NB4 (cell line): ENCODE measurements at regions not wholly inside any gene's neighbourhood (a gene's known extent, or its start where the extent isn't known, plus 50 kb on each side); places are given as distances from the start of the nearest gene placed in this dataset.

Source experiments
- DNase-seq: peaks from one replicate; pipeline ENCODE4 v3.0.0; 2010; ENCODE audit warnings: low read depth
- H3K4me3 ChIP-seq: one replicate; pipeline ENCODE4 v1.5.1; 2011; ENCODE audit warnings: mild to moderate bottlenecking, low read depth, low read length, moderate library complexity
- MYC ChIP-seq: IDR thresholded peaks from 2 replicates; pipeline ENCODE4 v1.6.1; 2011; ENCODE audit warnings: low read depth, low read length
- POLR2A ChIP-seq: IDR thresholded peaks from 2 replicates; pipeline ENCODE4 v1.6.1; 2011; ENCODE audit warnings: mild to moderate bottlenecking; ENCODE audit not compliant: insufficient read length; ENCODE audit errors: extremely low read depth
- TF ChIP-seq, protein P1 (sequence below): IDR thresholded peaks from 2 replicates; pipeline ENCODE4 v1.6.1; 2011; ENCODE audit warnings: low read depth, low read length
- TF ChIP-seq, protein P2 (sequence below): IDR thresholded peaks from one replicate; pipeline ENCODE4 v1.5.1; 2012; ENCODE audit warnings: low read depth, low read length

DNA sequence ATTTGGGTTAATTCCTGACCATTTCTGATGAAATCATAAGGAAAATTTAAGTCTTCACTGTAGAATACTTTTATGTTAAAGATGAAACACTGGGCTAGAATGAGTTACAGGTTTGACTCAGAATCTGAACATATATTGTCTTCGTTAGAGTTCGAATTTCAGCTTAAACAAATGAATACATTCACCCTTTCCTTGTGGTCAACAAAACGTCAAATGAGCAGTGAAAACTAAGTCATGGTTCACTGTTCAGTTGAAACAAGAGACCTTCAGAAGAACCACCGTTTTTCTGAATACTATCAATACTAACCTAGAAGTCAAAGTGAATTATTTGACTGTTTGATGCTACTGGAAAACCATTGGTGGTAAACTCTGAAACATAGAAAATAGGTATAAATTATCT, 235.2 kb upstream of the ZWINT start:
- no peak overlapping the region for H3K4me3 ChIP-seq
- TF ChIP-seq POLR2A: no peak
- TF ChIP-seq, protein P1, sequence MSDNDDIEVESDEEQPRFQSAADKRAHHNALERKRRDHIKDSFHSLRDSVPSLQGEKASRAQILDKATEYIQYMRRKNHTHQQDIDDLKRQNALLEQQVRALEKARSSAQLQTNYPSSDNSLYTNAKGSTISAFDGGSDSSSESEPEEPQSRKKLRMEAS: no peak
- TF ChIP-seq, protein P2, sequence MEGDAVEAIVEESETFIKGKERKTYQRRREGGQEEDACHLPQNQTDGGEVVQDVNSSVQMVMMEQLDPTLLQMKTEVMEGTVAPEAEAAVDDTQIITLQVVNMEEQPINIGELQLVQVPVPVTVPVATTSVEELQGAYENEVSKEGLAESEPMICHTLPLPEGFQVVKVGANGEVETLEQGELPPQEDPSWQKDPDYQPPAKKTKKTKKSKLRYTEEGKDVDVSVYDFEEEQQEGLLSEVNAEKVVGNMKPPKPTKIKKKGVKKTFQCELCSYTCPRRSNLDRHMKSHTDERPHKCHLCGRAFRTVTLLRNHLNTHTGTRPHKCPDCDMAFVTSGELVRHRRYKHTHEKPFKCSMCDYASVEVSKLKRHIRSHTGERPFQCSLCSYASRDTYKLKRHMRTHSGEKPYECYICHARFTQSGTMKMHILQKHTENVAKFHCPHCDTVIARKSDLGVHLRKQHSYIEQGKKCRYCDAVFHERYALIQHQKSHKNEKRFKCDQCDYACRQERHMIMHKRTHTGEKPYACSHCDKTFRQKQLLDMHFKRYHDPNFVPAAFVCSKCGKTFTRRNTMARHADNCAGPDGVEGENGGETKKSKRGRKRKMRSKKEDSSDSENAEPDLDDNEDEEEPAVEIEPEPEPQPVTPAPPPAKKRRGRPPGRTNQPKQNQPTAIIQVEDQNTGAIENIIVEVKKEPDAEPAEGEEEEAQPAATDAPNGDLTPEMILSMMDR: no peak
- no peak for TF ChIP-seq MYC
- no peak for DNase-seq

DNA sequence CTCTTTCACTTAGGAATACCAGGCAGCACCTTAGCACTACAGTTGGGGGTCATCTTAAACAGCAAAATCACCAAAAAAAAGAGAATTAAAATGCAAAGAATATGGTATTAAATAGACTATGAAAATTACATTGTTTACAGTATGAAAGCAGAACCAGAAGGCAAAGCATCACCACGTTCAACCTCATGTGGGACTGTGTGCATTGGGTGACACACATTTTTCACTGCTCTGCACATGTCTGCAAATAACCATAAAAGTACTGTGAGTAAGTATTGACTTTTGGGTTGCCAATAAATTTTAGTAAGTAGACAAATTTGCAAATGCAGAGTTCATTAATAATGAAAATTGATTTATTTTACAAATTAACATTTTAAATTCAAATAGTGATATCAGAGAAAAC, 232.1 kb upstream of the ZWINT start:
- no peak overlapping the region for H3K4me3 ChIP-seq
- TF ChIP-seq, protein P1: no peak
- TF ChIP-seq MYC (no peak), POLR2A (no peak)
- TF ChIP-seq, protein P2: no peak
- DNase-seq: no peak

DNA sequence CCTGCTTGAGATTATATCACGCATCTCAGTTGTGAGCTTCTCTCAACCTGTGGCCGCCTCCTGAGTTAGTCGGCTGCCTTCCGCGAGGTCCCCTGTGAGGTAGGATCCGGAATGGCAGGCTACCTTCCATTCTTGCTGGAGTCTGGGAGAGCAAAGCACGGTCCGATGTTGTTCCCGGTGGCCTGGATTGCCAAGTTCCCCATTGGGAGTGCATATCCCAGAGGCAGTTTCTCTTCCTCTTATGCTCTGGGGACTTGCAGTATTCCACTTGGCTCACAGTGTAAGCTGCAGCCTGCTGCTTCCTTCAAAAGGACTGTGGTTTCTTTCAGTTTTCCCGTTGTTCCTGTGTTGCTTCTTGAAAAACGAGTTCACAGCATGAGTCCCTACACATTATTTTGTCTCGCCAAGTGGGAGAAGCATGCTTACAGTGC, 225.4 kb upstream of the ZWINT start:
- TF ChIP-seq, protein P2: no peak
- H3K4me3 ChIP-seq: no peak overlapping the region
- no peak for DNase-seq

DNA sequence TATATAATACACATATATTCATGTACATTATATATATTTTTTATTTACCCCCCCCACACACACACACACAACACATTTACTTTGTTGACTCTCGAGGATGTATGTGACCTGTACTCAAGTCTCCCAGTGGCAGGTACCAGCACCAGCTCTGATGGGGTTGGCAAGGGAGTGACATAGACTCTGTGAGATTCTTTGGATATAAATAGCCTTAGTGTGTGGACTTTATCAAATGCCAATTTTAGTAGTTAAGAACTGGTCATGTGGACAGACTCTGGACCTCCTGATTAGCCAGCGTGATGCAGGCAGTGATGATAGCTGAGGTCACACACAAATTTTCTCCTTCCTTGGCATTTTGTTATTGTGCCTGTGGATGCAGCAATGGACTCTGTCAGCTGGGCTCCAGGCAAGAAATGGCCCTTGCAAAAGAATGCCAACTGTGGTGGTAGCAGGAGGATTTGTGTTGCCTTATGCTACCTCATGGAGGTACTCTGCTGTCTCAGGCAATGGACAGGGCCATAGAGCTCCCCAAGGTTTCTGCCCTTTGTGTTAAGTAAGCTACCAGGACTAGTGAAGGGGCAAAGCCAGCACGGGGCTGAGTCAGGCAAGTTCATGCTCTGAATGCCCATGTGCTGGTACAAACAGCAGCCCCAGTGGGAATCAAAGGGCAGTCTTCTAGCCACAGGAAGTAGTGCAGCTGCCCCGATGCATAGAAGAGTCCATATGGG, 224.6 kb upstream of the ZWINT start:
- TF ChIP-seq POLR2A: no peak
- TF ChIP-seq, protein P1: no peak
- TF ChIP-seq, protein P2: no peak
- no peak for TF ChIP-seq MYC
- no peak overlapping the region for H3K4me3 ChIP-seq
- no peak for DNase-seq

DNA sequence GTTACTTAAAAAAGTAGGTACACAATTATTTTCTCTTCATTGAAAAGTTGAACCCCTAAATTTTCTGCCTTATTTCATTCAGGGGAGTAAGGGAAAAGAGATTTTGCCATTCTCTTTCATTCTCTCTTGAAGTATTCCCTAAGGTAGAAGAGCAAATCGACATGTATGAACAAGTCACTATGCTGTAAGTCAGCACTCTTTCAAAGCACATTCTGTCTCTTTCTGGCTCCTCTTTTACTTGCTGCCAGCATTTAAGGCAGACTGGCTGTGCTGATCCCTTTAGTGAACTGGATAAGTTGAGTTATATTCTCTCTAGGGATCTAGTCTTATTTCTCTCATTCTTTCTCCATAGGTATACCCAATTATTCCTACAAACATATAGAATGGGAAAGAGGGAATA, 222.3 kb upstream of the ZWINT start:
- TF ChIP-seq POLR2A: no peak
- TF ChIP-seq, protein P2: no peak
- no peak for TF ChIP-seq MYC
- TF ChIP-seq, protein P1: no peak
- H3K4me3 ChIP-seq: no peak overlapping the region
- DNase-seq: no peak

DNA sequence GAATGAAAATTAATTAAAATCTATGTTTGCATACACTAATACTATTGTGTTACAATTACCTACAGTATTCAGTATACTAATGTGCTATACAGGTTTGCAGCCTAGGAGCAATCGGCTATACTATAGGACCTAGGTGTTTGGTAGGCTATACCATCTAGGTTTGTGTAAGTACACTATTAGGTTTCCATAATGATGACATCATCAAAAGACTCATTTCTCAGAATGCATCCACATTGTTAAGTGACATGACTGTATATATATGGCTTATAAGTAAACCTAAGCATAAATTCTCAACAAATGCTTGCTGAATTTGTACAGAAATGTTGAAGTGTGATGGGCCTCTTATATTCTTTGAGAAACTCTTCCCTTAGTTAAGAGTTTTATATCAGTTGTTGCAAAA, 206.5 kb upstream of the ZWINT start:
- no peak for DNase-seq
- H3K4me3 ChIP-seq: no peak overlapping the region
- TF ChIP-seq, protein P2: no peak
- TF ChIP-seq MYC: no peak
- TF ChIP-seq, protein P1: no peak
